ENCODE measurements at regions not wholly inside any gene's neighbourhood (a gene's known extent, or its start where the extent isn't known, plus 50 kb on each side); places are given as distances from the start of the nearest gene placed in this dataset.

DNA sequence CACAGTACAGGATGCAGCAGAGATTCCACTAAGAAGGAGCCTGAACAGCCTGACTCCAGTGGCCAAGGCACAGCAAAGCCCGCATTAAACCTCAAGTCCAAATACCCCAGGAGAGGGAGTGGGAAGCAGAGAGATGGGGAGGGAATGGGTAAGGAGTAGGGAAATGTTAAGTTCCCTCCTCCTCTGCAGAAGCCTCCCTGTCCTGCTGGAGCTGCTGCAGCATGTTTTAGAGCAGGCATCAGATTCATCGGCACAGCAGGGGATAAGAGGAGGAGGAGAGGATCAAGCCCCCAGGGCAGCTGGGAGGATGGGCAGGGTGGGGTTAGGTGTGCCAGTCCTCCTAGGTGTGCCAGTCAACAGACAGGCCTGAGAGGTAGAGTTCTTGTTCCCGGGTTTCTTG lies 709.7 kb downstream of the PTPRU start:
- Histone ChIP-seq H3K4me1 (ENCODE audit: control insufficient read depth in 1 of 2, insufficient read depth in 2 of 2, low read length in 2 of 2) (no peaks in the 10 kb centered on the region), H3K27ac (ENCODE audit: low read depth, low read length) (no peak overlapping the region), H3K36me3 (ENCODE audit: control insufficient read depth in 1 of 2, insufficient read depth in 2 of 2, low read length in 2 of 2) (no peaks in the 10 kb centered on the region), H3K27me3 (ENCODE audit: control insufficient read depth in 1 of 2, insufficient read depth in 2 of 2, low read length in 2 of 2) (no peaks in the 10 kb centered on the region), H3K9ac (ENCODE audit: low read depth in 1 of 2, low read length in 2 of 2) (no peak overlapping the region), H3K4me3 (ENCODE audit: low read depth in 1 of 2, low read length in 2 of 2) (no peak overlapping the region), H3K9me3 (ENCODE audit: control insufficient read depth in 1 of 2, low read length in 2 of 2) (no peaks in the 10 kb centered on the region)

DNA sequence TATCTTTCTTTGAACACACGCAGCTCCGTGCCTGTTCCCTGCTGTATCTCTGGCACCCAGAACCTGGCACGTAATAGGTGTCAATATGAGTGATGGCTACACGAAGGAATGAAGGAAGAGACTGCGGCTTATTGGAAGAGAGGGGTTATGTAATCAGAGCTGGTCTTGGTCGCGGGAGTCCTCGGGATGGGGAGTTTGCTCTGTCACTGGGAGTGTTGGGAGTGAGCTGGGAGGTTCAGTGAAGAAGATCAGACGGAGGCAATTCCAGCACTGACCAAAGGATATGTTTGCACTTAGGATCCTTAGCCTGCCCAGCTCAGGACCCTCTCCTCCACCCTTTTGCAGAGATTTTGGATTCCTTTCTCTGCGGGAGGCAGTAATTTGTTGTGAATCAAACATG lies 709.1 kb downstream of the PTPRU start:
- no peaks in the 10 kb centered on the region for H3K4me1 ChIP-seq (ENCODE audit: control insufficient read depth in 1 of 2, insufficient read depth in 2 of 2, low read length in 2 of 2)
- H3K27me3 ChIP-seq (ENCODE audit: control insufficient read depth in 1 of 2, insufficient read depth in 2 of 2, low read length in 2 of 2), result no peaks in the 10 kb centered on the region
- H3K27ac ChIP-seq (ENCODE audit: low read depth, low read length), result no peak overlapping the region
- no peaks in the 10 kb centered on the region for H3K9me3 ChIP-seq (ENCODE audit: control insufficient read depth in 1 of 2, low read length in 2 of 2)
- no peak overlapping the region for H3K9ac ChIP-seq (ENCODE audit: low read depth in 1 of 2, low read length in 2 of 2)
- no peaks in the 10 kb centered on the region for H3K36me3 ChIP-seq (ENCODE audit: control insufficient read depth in 1 of 2, insufficient read depth in 2 of 2, low read length in 2 of 2)
- no peak overlapping the region for H3K4me3 ChIP-seq (ENCODE audit: low read depth in 1 of 2, low read length in 2 of 2)

DNA sequence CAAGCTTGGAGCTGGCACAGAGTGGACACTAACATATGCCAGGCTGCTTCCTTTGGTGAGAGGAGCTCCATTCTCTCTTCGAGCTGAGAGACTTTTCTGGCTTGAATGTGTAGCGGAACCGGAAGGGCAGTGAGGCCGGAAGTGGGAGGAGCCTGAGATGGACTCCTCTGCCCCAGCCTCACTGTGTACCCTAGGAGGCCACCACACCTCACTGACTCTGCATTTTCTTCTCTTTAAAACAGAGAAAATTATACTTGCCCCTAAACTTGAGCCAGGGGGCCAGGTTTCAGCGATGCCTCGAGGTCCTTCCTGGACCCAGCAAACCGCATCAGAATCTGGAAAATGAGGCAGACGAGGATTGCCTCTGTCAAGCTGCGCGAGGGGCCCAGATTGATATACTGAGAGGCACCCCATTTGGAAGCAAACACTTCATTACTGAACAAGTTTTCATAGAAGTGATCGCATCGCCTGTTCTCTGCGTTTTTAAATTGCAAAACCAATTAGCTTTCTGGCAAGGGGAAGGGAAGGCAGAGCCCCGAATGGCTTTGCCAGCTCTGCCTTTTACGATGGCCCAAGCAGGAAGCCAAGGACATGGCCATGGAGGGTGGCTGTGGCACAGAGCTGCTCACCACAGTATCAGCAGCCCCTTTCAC lies 708.1 kb downstream of the PTPRU start:
- Histone ChIP-seq H3K4me3 (ENCODE audit: low read depth in 1 of 2, low read length in 2 of 2) (no peak overlapping the region), H3K9ac (ENCODE audit: low read depth in 1 of 2, low read length in 2 of 2) (no peak overlapping the region), H3K4me1 (ENCODE audit: control insufficient read depth in 1 of 2, insufficient read depth in 2 of 2, low read length in 2 of 2) (no peaks in the 10 kb centered on the region), H3K27me3 (ENCODE audit: control insufficient read depth in 1 of 2, insufficient read depth in 2 of 2, low read length in 2 of 2) (no peaks in the 10 kb centered on the region), H3K36me3 (ENCODE audit: control insufficient read depth in 1 of 2, insufficient read depth in 2 of 2, low read length in 2 of 2) (no peaks in the 10 kb centered on the region), H3K9me3 (ENCODE audit: control insufficient read depth in 1 of 2, low read length in 2 of 2) (no peaks in the 10 kb centered on the region), H3K27ac (ENCODE audit: low read depth, low read length) (no peak overlapping the region)

GRCh38 chr1:29943034-29943433 lies 706.7 kb downstream of the PTPRU start:
- Histone ChIP-seq H3K4me1 (ENCODE audit: control insufficient read depth in 1 of 2, insufficient read depth in 2 of 2, low read length in 2 of 2) (no peaks in the 10 kb centered on the region), H3K9me3 (ENCODE audit: control insufficient read depth in 1 of 2, low read length in 2 of 2) (no peaks in the 10 kb centered on the region), H3K27ac (ENCODE audit: low read depth, low read length) (no peak overlapping the region), H3K9ac (ENCODE audit: low read depth in 1 of 2, low read length in 2 of 2) (no peak overlapping the region), H3K4me3 (ENCODE audit: low read depth in 1 of 2, low read length in 2 of 2) (no peak overlapping the region), H3K27me3 (ENCODE audit: control insufficient read depth in 1 of 2, insufficient read depth in 2 of 2, low read length in 2 of 2) (no peaks in the 10 kb centered on the region), H3K36me3 (ENCODE audit: control insufficient read depth in 1 of 2, insufficient read depth in 2 of 2, low read length in 2 of 2) (no peaks in the 10 kb centered on the region)

DNA sequence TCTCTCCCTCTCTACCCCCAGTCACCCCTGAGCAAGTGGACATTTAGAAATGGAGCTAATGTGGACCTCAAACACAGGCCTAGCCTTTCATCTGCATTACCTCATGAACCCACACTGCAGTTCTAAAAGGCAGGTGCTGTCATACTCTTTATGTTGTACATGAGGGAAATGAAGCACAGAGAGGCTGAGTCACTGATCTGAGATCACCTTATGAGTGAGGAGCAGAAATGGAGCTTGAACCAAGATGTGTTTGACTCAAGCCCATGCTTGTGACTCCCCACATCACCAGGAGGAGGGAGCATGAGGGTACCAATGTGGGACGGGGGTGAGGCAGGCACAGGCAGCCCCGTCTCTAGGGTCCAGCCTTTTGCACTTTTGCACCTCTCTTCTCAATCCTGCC lies 702.8 kb downstream of the PTPRU start:
- Histone ChIP-seq H3K4me1 (ENCODE audit: control insufficient read depth in 1 of 2, insufficient read depth in 2 of 2, low read length in 2 of 2) (no peaks in the 10 kb centered on the region), H3K27ac (ENCODE audit: low read depth, low read length) (no peak overlapping the region), H3K4me3 (ENCODE audit: low read depth in 1 of 2, low read length in 2 of 2) (no peak overlapping the region), H3K36me3 (ENCODE audit: control insufficient read depth in 1 of 2, insufficient read depth in 2 of 2, low read length in 2 of 2) (no peaks in the 10 kb centered on the region), H3K27me3 (ENCODE audit: control insufficient read depth in 1 of 2, insufficient read depth in 2 of 2, low read length in 2 of 2) (no peaks in the 10 kb centered on the region), H3K9me3 (ENCODE audit: control insufficient read depth in 1 of 2, low read length in 2 of 2) (no peaks in the 10 kb centered on the region), H3K9ac (ENCODE audit: low read depth in 1 of 2, low read length in 2 of 2) (no peak overlapping the region)

GRCh38 chr1:29937356-29937755 lies 701.0 kb downstream of the PTPRU start:
- no peaks in the 10 kb centered on the region for H3K4me1 ChIP-seq (ENCODE audit: control insufficient read depth in 1 of 2, insufficient read depth in 2 of 2, low read length in 2 of 2)
- no peaks in the 10 kb centered on the region for H3K9me3 ChIP-seq (ENCODE audit: control insufficient read depth in 1 of 2, low read length in 2 of 2)
- H3K4me3 ChIP-seq (ENCODE audit: low read depth in 1 of 2, low read length in 2 of 2), result no peak overlapping the region
- no peaks in the 10 kb centered on the region for H3K36me3 ChIP-seq (ENCODE audit: control insufficient read depth in 1 of 2, insufficient read depth in 2 of 2, low read length in 2 of 2)
- no peak overlapping the region for H3K27ac ChIP-seq (ENCODE audit: low read depth, low read length)
- no peaks in the 10 kb centered on the region for H3K27me3 ChIP-seq (ENCODE audit: control insufficient read depth in 1 of 2, insufficient read depth in 2 of 2, low read length in 2 of 2)
- no peak overlapping the region for H3K9ac ChIP-seq (ENCODE audit: low read depth in 1 of 2, low read length in 2 of 2)

DNA sequence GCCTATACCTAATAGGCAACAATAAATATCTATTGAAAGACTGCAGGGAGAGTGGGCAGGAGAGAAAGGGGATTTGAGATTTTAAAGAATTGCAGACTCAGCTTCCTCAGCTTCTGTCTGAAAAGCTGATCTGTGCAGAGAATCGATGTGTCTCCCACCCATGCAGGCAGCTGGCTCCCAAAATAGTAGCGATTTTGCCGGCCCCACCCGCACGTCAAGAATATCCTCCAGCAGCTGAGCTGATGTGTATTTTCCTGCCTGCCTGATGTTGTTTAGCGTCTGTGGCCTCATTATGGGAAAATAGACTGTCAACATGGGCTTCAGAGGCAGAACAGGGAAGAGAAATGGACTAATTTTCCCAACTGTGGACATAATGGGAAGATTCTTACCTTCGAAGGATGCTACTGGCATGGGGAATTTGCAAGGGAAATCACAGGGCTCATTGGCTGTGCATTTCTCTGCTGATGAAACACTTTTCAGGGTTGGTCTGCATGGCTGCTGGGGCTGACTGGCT lies 699.8 kb downstream of the PTPRU start:
- Histone ChIP-seq H3K4me3 (ENCODE audit: low read depth in 1 of 2, low read length in 2 of 2) (no peak overlapping the region), H3K9ac (ENCODE audit: low read depth in 1 of 2, low read length in 2 of 2) (no peak overlapping the region), H3K27ac (ENCODE audit: low read depth, low read length) (no peak overlapping the region), H3K4me1 (ENCODE audit: control insufficient read depth in 1 of 2, insufficient read depth in 2 of 2, low read length in 2 of 2) (no peaks in the 10 kb centered on the region), H3K36me3 (ENCODE audit: control insufficient read depth in 1 of 2, insufficient read depth in 2 of 2, low read length in 2 of 2) (no peaks in the 10 kb centered on the region), H3K27me3 (ENCODE audit: control insufficient read depth in 1 of 2, insufficient read depth in 2 of 2, low read length in 2 of 2) (peaks cover 0 to 3% of the 10 kb centered on the region in 2 donors), H3K9me3 (ENCODE audit: control insufficient read depth in 1 of 2, low read length in 2 of 2) (no peaks in the 10 kb centered on the region)

GRCh38 chr1:29934255-29934772 lies 698.0 kb downstream of the PTPRU start:
- no peaks in the 10 kb centered on the region for H3K4me1 ChIP-seq (ENCODE audit: control insufficient read depth in 1 of 2, insufficient read depth in 2 of 2, low read length in 2 of 2)
- H3K9ac ChIP-seq (ENCODE audit: low read depth in 1 of 2, low read length in 2 of 2), result no peak overlapping the region
- H3K9me3 ChIP-seq (ENCODE audit: control insufficient read depth in 1 of 2, low read length in 2 of 2), result no peaks in the 10 kb centered on the region
- H3K36me3 ChIP-seq (ENCODE audit: control insufficient read depth in 1 of 2, insufficient read depth in 2 of 2, low read length in 2 of 2), result no peaks in the 10 kb centered on the region
- H3K27ac ChIP-seq (ENCODE audit: low read depth, low read length), result no peak overlapping the region
- no peak overlapping the region for H3K4me3 ChIP-seq (ENCODE audit: low read depth in 1 of 2, low read length in 2 of 2)
- H3K27me3 ChIP-seq (ENCODE audit: control insufficient read depth in 1 of 2, insufficient read depth in 2 of 2, low read length in 2 of 2), result peaks cover 0 to 6% of the 10 kb centered on the region in 2 donors

DNA sequence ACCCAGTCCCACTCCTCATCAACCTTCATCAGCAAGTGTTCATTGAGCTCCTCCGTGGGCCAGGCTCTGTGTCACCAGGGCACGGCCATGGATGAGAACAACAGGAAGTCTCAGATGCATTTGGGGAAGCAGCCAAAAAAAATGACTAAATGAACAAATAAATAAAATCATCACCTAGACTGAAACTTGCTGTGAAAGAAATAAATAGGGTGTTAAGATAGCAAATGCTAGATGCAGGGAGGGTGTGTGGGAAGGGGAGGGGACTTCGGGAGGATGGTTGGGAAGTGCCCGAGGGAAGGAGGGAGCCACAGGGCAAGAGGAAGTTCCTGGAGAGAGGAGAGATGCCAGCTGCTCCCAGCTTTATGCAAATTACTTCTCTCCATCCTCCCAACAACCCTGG lies 696.7 kb downstream of the PTPRU start:
- Histone ChIP-seq H3K9me3 (ENCODE audit: control insufficient read depth in 1 of 2, low read length in 2 of 2) (no peaks in the 10 kb centered on the region), H3K36me3 (ENCODE audit: control insufficient read depth in 1 of 2, insufficient read depth in 2 of 2, low read length in 2 of 2) (no peaks in the 10 kb centered on the region), H3K9ac (ENCODE audit: low read depth in 1 of 2, low read length in 2 of 2) (no peak overlapping the region), H3K27ac (ENCODE audit: low read depth, low read length) (no peak overlapping the region), H3K27me3 (ENCODE audit: control insufficient read depth in 1 of 2, insufficient read depth in 2 of 2, low read length in 2 of 2) (peaks cover 0 to 6% of the 10 kb centered on the region in 2 donors), H3K4me1 (ENCODE audit: control insufficient read depth in 1 of 2, insufficient read depth in 2 of 2, low read length in 2 of 2) (no peaks in the 10 kb centered on the region), H3K4me3 (ENCODE audit: low read depth in 1 of 2, low read length in 2 of 2) (no peak overlapping the region)

GRCh38 chr1:29932626-29933025 lies 696.3 kb downstream of the PTPRU start:
- no peaks in the 10 kb centered on the region for H3K36me3 ChIP-seq (ENCODE audit: control insufficient read depth in 1 of 2, insufficient read depth in 2 of 2, low read length in 2 of 2)
- no peak overlapping the region for H3K9ac ChIP-seq (ENCODE audit: low read depth in 1 of 2, low read length in 2 of 2)
- H3K27me3 ChIP-seq (ENCODE audit: control insufficient read depth in 1 of 2, insufficient read depth in 2 of 2, low read length in 2 of 2), result peaks cover 0 to 6% of the 10 kb centered on the region in 2 donors
- no peak overlapping the region for H3K4me3 ChIP-seq (ENCODE audit: low read depth in 1 of 2, low read length in 2 of 2)
- H3K4me1 ChIP-seq (ENCODE audit: control insufficient read depth in 1 of 2, insufficient read depth in 2 of 2, low read length in 2 of 2), result no peaks in the 10 kb centered on the region
- no peak overlapping the region for H3K27ac ChIP-seq (ENCODE audit: low read depth, low read length)
- H3K9me3 ChIP-seq (ENCODE audit: control insufficient read depth in 1 of 2, low read length in 2 of 2), result no peaks in the 10 kb centered on the region

Measured in duodenal mucosa (tissue), 2 donors.